HEK293 (cell line): ENCODE measurements at regions not wholly inside any gene's neighbourhood (a gene's known extent, or its start where the extent isn't known, plus 50 kb on each side); places are given as distances from the start of the nearest gene placed in this dataset.

Experiments
- PRDM1 ChIP-seq: fragments of 450-650 bp; formaldehyde crosslinking; IDR thresholded peaks from 2 replicates; pipeline ENCODE4; 2016; ENCODE audit warnings: missing biosample characterization, missing genetic modification characterization
- ZNF211 ChIP-seq: fragments of 450-650 bp; formaldehyde crosslinking; IDR thresholded peaks from 2 replicates; pipeline ENCODE4 v1.5.1; 2016; ENCODE audit warnings: low read depth, missing biosample characterization, missing genetic modification characterization
- ZNF24 ChIP-seq: fragments of 450-650 bp; formaldehyde crosslinking; IDR thresholded peaks from 2 replicates; pipeline ENCODE4 v1.5.1; 2016; ENCODE audit warnings: missing biosample characterization, missing genetic modification characterization

DNA sequence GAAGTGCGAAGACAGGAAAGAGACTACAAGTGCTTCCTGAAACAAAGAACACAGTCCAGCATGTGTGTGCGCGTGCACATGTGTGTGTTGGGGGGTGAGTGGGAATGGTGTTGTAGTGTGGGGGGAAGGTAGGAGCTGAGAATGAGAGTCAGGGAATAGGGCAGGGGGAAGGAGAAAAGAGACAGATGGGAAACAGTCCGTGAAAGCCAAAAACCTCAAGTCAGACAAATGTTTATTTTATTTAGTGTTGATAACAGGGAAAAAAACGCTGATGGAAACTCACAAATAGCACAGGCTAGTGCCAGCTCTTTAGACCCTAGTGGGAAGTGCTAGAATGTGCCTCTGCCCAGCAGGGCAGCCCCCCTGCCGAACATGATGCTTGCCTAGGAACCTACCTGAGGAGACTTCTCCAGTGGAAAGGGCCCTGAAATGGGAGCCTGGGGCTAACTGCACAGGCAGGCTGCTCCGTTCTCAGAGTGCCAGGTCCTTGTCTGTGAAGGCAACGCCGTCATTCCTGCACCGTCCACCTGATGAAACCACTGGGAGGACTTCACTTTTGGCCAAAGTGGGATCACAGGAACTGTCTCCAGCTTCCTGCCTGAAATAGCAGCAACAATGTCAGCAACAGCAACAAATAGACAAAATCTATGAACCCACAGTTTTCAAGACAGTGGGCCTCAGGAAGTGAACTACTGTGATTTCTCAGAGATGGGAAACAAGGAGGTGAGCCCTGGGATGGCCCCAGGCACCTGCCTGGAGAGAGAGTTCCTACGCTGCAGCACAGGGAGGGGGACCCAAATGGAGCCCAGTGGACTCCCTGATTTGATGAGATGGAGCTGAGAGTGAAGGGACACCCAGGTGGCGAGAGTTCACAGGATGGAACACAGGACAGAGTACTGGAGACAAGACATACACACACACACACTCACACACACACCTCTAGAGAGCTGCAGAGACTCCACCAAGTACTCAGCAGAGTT lies 379.7 kb downstream of the RPS24 start:
- TF ChIP-seq PRDM1 (tag by site-specific recombination) = no peak
- no peak for TF ChIP-seq ZNF211 (tag by site-specific recombination)
- TF ChIP-seq ZNF24 (tag by site-specific recombination) = no peak
